Suprapubic skin (tissue), 4 donors: ENCODE measurements at regions not wholly inside any gene's neighbourhood (a gene's known extent, or its start where the extent isn't known, plus 50 kb on each side); places are given as distances from the start of the nearest gene placed in this dataset.

Source experiments
- DNase-seq, 2 donors: peaks; one replicate each; pipeline ENCODE4 v3.0.0-alpha.2; 2019; ENCODE audit warnings: low spot score in 2 of 2
- H3K27ac ChIP-seq: fragments of 200-600 bp; sonication (generic); one replicate; pipeline ENCODE4 v1.5.1; 2019
- H3K27me3 ChIP-seq: fragments of 200-600 bp; sonication (generic); one replicate; pipeline ENCODE4 v1.5.1; 2019
- H3K36me3 ChIP-seq: fragments of 200-600 bp; sonication (generic); one replicate; pipeline ENCODE4 v1.5.1; 2019
- H3K4me1 ChIP-seq: fragments of 200-600 bp; sonication (generic); one replicate; pipeline ENCODE4 v1.5.1; 2019
- H3K4me3 ChIP-seq: fragments of 200-600 bp; sonication (generic); one replicate; pipeline ENCODE4 v1.5.1; 2019; ENCODE audit warnings: mild to moderate bottlenecking
- H3K9me3 ChIP-seq: fragments of 200-600 bp; sonication (generic); one replicate; pipeline ENCODE4 v1.5.1; 2019
- CTCF ChIP-seq, 2 donors: fragments of 200-600 bp in 1 of 2; fragments of 450-650 bp in 1 of 2; sonication (generic) in 1 of 2; IDR thresholded peaks; one replicate each; pipeline ENCODE4 v1.5.1; 2016 to 2019; ENCODE audit warnings: antibody characterized with exemption in 2 of 2, mild to moderate bottlenecking in 1 of 2, moderate library complexity in 1 of 2
- EP300 ChIP-seq: sonication (generic); formaldehyde crosslinking; IDR thresholded peaks from one replicate; pipeline ENCODE4 v1.6.1; 2017; ENCODE audit warnings: antibody characterized with exemption
- POLR2A ChIP-seq, 2 donors: fragments of 450-650 bp; IDR thresholded peaks; one replicate each; pipeline ENCODE4 v1.6.1; 2017; ENCODE audit warnings: antibody characterized with exemption in 2 of 2, mild to moderate bottlenecking in 2 of 2, moderate library complexity in 2 of 2
- POLR2AphosphoS5 ChIP-seq, 3 donors: sonication (generic); formaldehyde crosslinking; IDR thresholded peaks; one replicate each; pipeline ENCODE4 v1.6.1; 2017; ENCODE audit warnings: antibody characterized with exemption in 3 of 3
- WGBS: methylation state at CpG from one replicate; pipeline ENCODE4 v1.1.5; 2018; 5-methylcytosine and 5-hydroxymethylcytosine counted together

DNA sequence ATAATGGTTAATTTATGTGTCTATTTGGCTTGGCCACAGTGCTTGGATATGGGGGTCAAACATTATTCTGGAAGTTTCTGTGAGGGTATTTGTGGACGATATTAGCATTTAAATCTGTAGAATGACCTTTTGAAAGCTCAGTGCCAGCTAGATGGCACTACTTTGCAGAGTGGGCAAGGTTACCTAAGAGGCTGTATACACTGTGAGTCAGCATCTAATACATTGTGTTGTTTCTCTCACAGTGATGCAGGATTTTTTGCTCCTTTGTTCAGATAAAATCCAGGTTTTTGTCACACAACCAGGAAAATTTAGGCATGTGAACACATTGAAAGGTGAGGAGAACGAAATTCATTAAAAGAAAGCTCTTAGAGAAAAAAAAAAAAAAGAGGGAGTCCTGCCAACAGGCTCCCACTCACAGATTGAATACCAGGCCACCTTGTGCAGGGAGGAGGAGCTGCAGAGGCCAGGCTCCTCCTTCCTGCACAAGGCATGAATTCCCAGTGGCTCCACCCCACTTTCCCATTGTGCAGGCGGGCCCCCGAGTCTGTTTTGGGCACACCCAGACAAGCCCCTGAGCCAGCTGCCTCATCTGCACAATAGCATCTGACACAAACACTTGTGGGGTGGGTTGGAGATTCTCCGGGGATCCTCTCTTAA, 551.0 kb upstream of the ATXN8OS start:
- Histone ChIP-seq H3K36me3 (no peaks in the 10 kb centered on the region), H3K4me3 (no peak overlapping the region), H3K27ac (no peak overlapping the region), H3K9me3 (peaks cover 1% of the 10 kb centered on the region), H3K27me3 (no peaks in the 10 kb centered on the region), H3K4me1 (no peaks in the 10 kb centered on the region)
- no peak for DNase-seq
- WGBS, result 62% methylated on average over 5 of the region's 5 CpGs
- TF ChIP-seq POLR2A (IDR thresholded peaks at IDR 0.05) (no peak), CTCF (IDR thresholded peaks at IDR 0.05) (no peak), POLR2AphosphoS5 (IDR thresholded peaks at IDR 0.05) (no peak), EP300 (no peak)

DNA sequence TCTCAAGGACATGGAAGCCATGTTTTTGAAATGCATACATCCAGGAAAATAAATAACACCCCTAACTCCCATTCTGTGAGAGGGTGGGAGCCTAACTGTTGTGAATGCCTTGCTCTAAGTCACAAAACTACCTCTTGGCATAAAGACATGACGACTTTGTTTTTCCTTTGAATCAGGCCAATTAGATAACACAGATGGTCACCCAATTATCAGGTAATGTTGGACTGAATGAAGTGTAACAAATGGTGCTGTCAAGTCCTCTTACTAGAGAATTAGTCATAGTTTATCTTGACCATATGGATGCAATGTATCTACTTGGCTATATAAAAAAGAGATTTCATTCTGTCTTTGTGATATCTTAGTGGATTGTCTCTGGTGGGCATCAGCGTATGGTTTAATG, 553.6 kb upstream of the ATXN8OS start:
- Histone ChIP-seq H3K9me3 (no peaks in the 10 kb centered on the region), H3K27me3 (no peaks in the 10 kb centered on the region), H3K27ac (no peak overlapping the region), H3K4me1 (no peaks in the 10 kb centered on the region), H3K4me3 (no peak overlapping the region), H3K36me3 (no peaks in the 10 kb centered on the region)
- no peak for TF ChIP-seq EP300
- TF ChIP-seq POLR2A (IDR thresholded peaks at IDR 0.05), result no peak
- TF ChIP-seq CTCF (IDR thresholded peaks at IDR 0.05), result no peak
- no peak for TF ChIP-seq POLR2AphosphoS5 (IDR thresholded peaks at IDR 0.05)
- 76% methylated on average over 2 of the region's 2 CpGs for WGBS
- no peak for DNase-seq

GRCh38 chr13:69551193-69551592, 556.4 kb upstream of the ATXN8OS start:
- no peaks in the 10 kb centered on the region for H3K27me3 ChIP-seq
- 93% methylated on average over 2 of the region's 2 CpGs for WGBS
- no peak for TF ChIP-seq CTCF (IDR thresholded peaks at IDR 0.05)
- TF ChIP-seq POLR2AphosphoS5 (IDR thresholded peaks at IDR 0.05), result no peak
- TF ChIP-seq EP300, result no peak
- no peak for TF ChIP-seq POLR2A (IDR thresholded peaks at IDR 0.05)

DNA sequence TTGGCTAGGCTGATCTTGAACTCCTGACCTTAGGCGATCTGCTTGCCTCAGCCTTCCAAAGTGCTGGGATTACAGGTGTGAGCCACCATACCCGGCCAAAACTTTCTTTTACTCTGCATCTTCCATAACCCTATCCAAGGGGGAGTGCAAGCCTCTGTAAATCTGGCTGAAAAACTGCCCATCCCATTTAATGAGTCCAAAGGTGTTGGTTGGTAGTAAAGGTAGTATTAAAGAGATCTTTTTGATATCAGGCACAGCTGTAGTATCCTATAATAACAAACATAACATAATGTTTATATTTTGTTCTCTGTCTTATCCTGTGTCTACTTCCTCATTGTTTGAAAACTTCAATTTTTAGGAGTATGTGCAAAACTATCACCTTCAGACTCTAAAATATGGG, 559.8 kb upstream of the ATXN8OS start:
- WGBS, result 79% methylated on average over 2 of the region's 2 CpGs
- no peaks in the 10 kb centered on the region for H3K36me3 ChIP-seq
- H3K27ac ChIP-seq, result no peak overlapping the region
- no peak for DNase-seq
- no peaks in the 10 kb centered on the region for H3K4me1 ChIP-seq
- TF ChIP-seq EP300, result no peak
- TF ChIP-seq POLR2AphosphoS5 (IDR thresholded peaks at IDR 0.05), result no peak
- TF ChIP-seq CTCF (IDR thresholded peaks at IDR 0.05), result no peak
- TF ChIP-seq POLR2A (IDR thresholded peaks at IDR 0.05), result no peak
- H3K4me3 ChIP-seq, result no peak overlapping the region
- no peaks in the 10 kb centered on the region for H3K27me3 ChIP-seq
- no peaks in the 10 kb centered on the region for H3K9me3 ChIP-seq

More at GRCh38 chr13:69551193-69551592, 556.4 kb upstream of the ATXN8OS start:
- Histone ChIP-seq H3K36me3 (no peaks in the 10 kb centered on the region), H3K4me3 (no peak overlapping the region), H3K9me3 (no peaks in the 10 kb centered on the region), H3K27ac (no peak overlapping the region), H3K4me1 (no peaks in the 10 kb centered on the region)
- DNase-seq, result no peak

- H3K4me1 ChIP-seq, result no peaks in the 10 kb centered on the region
- H3K27ac ChIP-seq, result no peak overlapping the region
- H3K36me3 ChIP-seq, result no peaks in the 10 kb centered on the region
- H3K27me3 ChIP-seq, result no peaks in the 10 kb centered on the region
- no peak overlapping the region for H3K4me3 ChIP-seq
- TF ChIP-seq EP300, result no peak
- no peak for TF ChIP-seq POLR2A (IDR thresholded peaks at IDR 0.05)
- no peak for TF ChIP-seq CTCF (IDR thresholded peaks at IDR 0.05)
- TF ChIP-seq POLR2AphosphoS5 (IDR thresholded peaks at IDR 0.05), result no peak
- WGBS, result 21% methylated on average over 1 of the region's 1 CpG
- DNase-seq, result no peak
- H3K9me3 ChIP-seq, result no peaks in the 10 kb centered on the region
These were observed 562.1 kb upstream of the ATXN8OS start for GRCh38 chr13:69545551-69545950.
